ENCODE measurements at regions not wholly inside any gene's neighbourhood (a gene's known extent, or its start where the extent isn't known, plus 50 kb on each side); places are given as distances from the start of the nearest gene placed in this dataset.

- H3K79me2 ChIP-seq (ENCODE audit: insufficient read depth, low read length) = no peaks in the 10 kb centered on the region
- no peak overlapping the region for H3K27ac ChIP-seq (ENCODE audit: insufficient read length, low read depth, low read length)
- no peaks in the 10 kb centered on the region for H4K20me1 ChIP-seq (ENCODE audit: control insufficient read depth, insufficient read depth, insufficient read length)
- no peak overlapping the region for H4K5ac ChIP-seq (ENCODE audit: insufficient read length, low read depth, low read length)
- H3K56ac ChIP-seq (ENCODE audit: insufficient read length, low read depth, low read length) = no peak overlapping the region
- H3K4me1 ChIP-seq (ENCODE audit: insufficient read depth, low read length) = peaks cover 9% of the 10 kb centered on the region; the same call in 1 of the 2 replicates
- no peak overlapping the region for H3K4ac ChIP-seq (ENCODE audit: low read depth, low read length)
- no peak overlapping the region for H2BK15ac ChIP-seq (ENCODE audit: low read depth, low read length)
- no peak overlapping the region for H2BK12ac ChIP-seq (ENCODE audit: insufficient read length, low read depth, low read length)
- no peaks in the 10 kb centered on the region for H3K36me3 Mint-ChIP-seq (ENCODE audit: insufficient read depth in 1 of 3, low read depth in 3 of 3)
- H3K4me1 Mint-ChIP-seq = peaks cover 12 to 18% of the 10 kb centered on the region in 2 experiments
- H2AFZ ChIP-seq (ENCODE audit: low read length) = no peak overlapping the region
- no peak overlapping the region for H2BK120ac ChIP-seq (ENCODE audit: low read depth, low read length, poor library complexity, severe bottlenecking)
- H3K14ac ChIP-seq (ENCODE audit: insufficient read depth, low read length) = no peak overlapping the region
- no peak overlapping the region for H3K9ac ChIP-seq (ENCODE audit: extremely low read depth, insufficient read length, low read length)
- H3K27me3 ChIP-seq (ENCODE audit: insufficient read depth, low read length) = no peaks in the 10 kb centered on the region
- H3K27me3 Mint-ChIP-seq (ENCODE audit: low read depth) = peaks cover 2% of the 10 kb centered on the region; the same call in 1 of the 2 replicates
- no peak for DNase-seq
- H3K4me3 Mint-ChIP-seq = no peak overlapping the region
- no peak overlapping the region for H3K18ac ChIP-seq (ENCODE audit: insufficient read length, low read depth, low read length)
- no peak overlapping the region for H3K27ac Mint-ChIP-seq
- no peaks in the 10 kb centered on the region for H3K9me3 ChIP-seq (ENCODE audit: control insufficient read depth, low read depth, low read length)
- no CpG with 5 or more reads among the region's 5 CpGs for WGBS (ENCODE audit: extremely low coverage, insufficient read length, low lambda C conversion rate)
- no peak overlapping the region for H2AK5ac ChIP-seq (ENCODE audit: insufficient read length, low read length)
- H3K4me2 ChIP-seq (ENCODE audit: insufficient read depth, insufficient read length, low read length) = no peak overlapping the region
- H4K8ac ChIP-seq (replicated peaks; ENCODE audit: insufficient read length, low read depth, low read length) = no peak overlapping the region
- no peak overlapping the region for H3K23ac ChIP-seq (ENCODE audit: insufficient read length, low read depth, low read length)
- no peak overlapping the region for H2BK20ac ChIP-seq (ENCODE audit: low read depth, low read length, poor library complexity, severe bottlenecking)
- H3T11ph ChIP-seq (ENCODE audit: low read length) = no peak overlapping the region
- TF ChIP-seq CTCF (conservative IDR thresholded peaks at IDR 0.05) = no peak
- no peaks in the 10 kb centered on the region for H3K23me2 ChIP-seq (ENCODE audit: insufficient read length, low read depth, low read length, poor library complexity, severe bottlenecking)
- no peaks in the 10 kb centered on the region for H3K79me1 ChIP-seq (ENCODE audit: insufficient read depth, low read depth, low read length, poor library complexity, severe bottlenecking)
- H4K91ac ChIP-seq (ENCODE audit: insufficient read length, low read depth, low read length) = no peak overlapping the region
- no peak overlapping the region for H2BK5ac ChIP-seq (ENCODE audit: insufficient read length, low read length)
- no peaks in the 10 kb centered on the region for H3K9me3 Mint-ChIP-seq
Measured at GRCh38 chr4:41480896-41481311, 57.1 kb upstream of the LIMCH1 start.
